ENCODE measurements at regions not wholly inside any gene's neighbourhood (a gene's known extent, or its start where the extent isn't known, plus 50 kb on each side); places are given as distances from the start of the nearest gene placed in this dataset.

DNA sequence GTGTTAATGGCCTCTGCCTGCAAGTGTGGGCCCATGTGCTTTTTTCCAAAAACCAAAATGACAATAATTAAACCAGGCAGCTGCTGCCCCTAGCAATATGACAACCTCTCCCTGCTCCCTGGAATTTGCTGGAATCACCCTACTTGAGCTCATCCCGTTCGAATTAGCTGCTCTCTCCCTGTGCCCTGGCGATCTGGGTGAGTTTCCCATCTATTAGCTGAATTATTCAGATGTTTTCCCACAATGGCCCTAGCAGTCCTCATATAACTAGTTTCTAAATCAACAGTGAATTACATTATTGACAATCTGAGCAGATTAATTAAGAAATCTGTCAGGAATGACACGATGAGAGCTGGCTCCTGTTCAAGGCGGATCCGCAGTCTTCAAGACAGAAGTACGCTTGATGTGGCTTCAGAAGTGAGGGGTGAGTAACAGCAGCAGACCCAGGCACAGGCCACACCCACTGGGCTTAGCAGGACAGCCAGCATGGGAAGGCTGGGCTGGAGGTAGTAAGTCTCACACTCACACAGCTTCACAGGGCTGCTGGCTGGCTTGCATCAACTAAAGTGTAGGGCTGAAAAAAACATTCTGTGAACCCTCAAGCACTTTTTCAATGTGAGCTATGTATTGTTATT lies 366.2 kb upstream of the ID2 start:
- intact Hi-C loops (cut with micrococcal nuclease), result no loop called here
- no peaks in the 10 kb centered on the region for H4K20me1 ChIP-seq (ENCODE audit: insufficient read depth)
- RAD21 ChIA-PET (ENCODE audit: low non-redundant PET in 1 of 2, low total read pairs in 2 of 2, uncharacterized antibody in 2 of 2, unreplicated experiment in 2 of 2), result no interaction called here
- no peak overlapping the region for H3K4me3 ChIP-seq (replicated peaks in 1 of 2; ENCODE audit: low read depth in 1 of 2, low read length in 2 of 2)
- POLR2A ChIA-PET, result interaction anchor here (1.0 kb wide), 1 partner anchor 365 kb away, joined by 3 read pairs; no protein-coding TSS in a partner anchor
- H3K27ac ChIP-seq (ENCODE audit: low read depth, low read length), result no peak overlapping the region
- H3K4me1 ChIP-seq (ENCODE audit: control insufficient read depth in 1 of 2, insufficient read depth in 2 of 2, low read length in 2 of 2), result peaks cover 23 to 36% of the 10 kb centered on the region in 2 experiments
- H2AFZ ChIP-seq (ENCODE audit: low read depth, low read length, poor library complexity, severe bottlenecking), result peak overlapping the region; percentile 52
- H3K9me2 ChIP-seq (ENCODE audit: insufficient read depth), result no peaks in the 10 kb centered on the region
- no peaks in the 10 kb centered on the region for H3K36me3 ChIP-seq (ENCODE audit: control insufficient read depth in 1 of 2, insufficient read depth in 2 of 2, low read length in 2 of 2)
- H3K9me3 ChIP-seq (ENCODE audit: control insufficient read depth in 1 of 2, insufficient read depth in 1 of 2, low read depth in 1 of 2, low read length in 2 of 2), result no peaks in the 10 kb centered on the region
- TF ChIP-seq ELF1 (IDR thresholded peaks at IDR 0.05; ENCODE audit: borderline replicate concordance, low read depth), result no peak
- TF ChIP-seq TCF7L2 (IDR thresholded peaks at IDR 0.05; ENCODE audit: borderline replicate concordance, extremely low read depth, insufficient read depth, insufficient read length), result no peak
- no peak for TF ChIP-seq POLR2AphosphoS5 (IDR thresholded peaks at IDR 0.05; ENCODE audit: low read depth, low read length)
- no peak for TF ChIP-seq EZH2phosphoT487 (IDR thresholded peaks at IDR 0.05; ENCODE audit: borderline replicate concordance)
- no peak for TF ChIP-seq YY1 (IDR thresholded peaks at IDR 0.05; ENCODE audit: extremely low read depth, insufficient replicate concordance, low read depth, low read length)
- TF ChIP-seq, protein P1, sequence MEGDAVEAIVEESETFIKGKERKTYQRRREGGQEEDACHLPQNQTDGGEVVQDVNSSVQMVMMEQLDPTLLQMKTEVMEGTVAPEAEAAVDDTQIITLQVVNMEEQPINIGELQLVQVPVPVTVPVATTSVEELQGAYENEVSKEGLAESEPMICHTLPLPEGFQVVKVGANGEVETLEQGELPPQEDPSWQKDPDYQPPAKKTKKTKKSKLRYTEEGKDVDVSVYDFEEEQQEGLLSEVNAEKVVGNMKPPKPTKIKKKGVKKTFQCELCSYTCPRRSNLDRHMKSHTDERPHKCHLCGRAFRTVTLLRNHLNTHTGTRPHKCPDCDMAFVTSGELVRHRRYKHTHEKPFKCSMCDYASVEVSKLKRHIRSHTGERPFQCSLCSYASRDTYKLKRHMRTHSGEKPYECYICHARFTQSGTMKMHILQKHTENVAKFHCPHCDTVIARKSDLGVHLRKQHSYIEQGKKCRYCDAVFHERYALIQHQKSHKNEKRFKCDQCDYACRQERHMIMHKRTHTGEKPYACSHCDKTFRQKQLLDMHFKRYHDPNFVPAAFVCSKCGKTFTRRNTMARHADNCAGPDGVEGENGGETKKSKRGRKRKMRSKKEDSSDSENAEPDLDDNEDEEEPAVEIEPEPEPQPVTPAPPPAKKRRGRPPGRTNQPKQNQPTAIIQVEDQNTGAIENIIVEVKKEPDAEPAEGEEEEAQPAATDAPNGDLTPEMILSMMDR (IDR thresholded peaks at IDR 0.05 in 2 of 3, conservative IDR thresholded peaks at IDR 0.05 in 1 of 3; ENCODE audit: borderline replicate concordance in 1 of 3, insufficient read depth in 1 of 3, low read depth in 2 of 3, low read length in 2 of 3), result no peak
- no peak for TF ChIP-seq ZNF274 (IDR thresholded peaks at IDR 0.05; ENCODE audit: low read depth, low read length)
- no peak for TF ChIP-seq CEBPB (IDR thresholded peaks at IDR 0.05; ENCODE audit: low read depth)
- TF ChIP-seq, protein P2, sequence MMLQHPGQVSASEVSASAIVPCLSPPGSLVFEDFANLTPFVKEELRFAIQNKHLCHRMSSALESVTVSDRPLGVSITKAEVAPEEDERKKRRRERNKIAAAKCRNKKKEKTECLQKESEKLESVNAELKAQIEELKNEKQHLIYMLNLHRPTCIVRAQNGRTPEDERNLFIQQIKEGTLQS (IDR thresholded peaks at IDR 0.05), result no peak
- TF ChIP-seq POLR2A (IDR thresholded peaks at IDR 0.05; ENCODE audit: borderline replicate concordance, extremely low read depth, insufficient read depth, insufficient read length), result no peak
- TF ChIP-seq SIN3A (IDR thresholded peaks at IDR 0.05; ENCODE audit: low read depth), result no peak
- no peak for TF ChIP-seq EZH2 (IDR thresholded peaks at IDR 0.05)
- peak overlapping the region; percentile 31 for H3K4me2 ChIP-seq (ENCODE audit: low read length)
- H3K9ac ChIP-seq (ENCODE audit: low read length), result no peak overlapping the region
- H3K79me2 ChIP-seq (ENCODE audit: insufficient read depth, low read length), result no peaks in the 10 kb centered on the region
- CTCF ChIA-PET, result no interaction called here
- 0 out of 2 replicates have a peak, but pooled peaks cover 3% of the 10 kb centered on the region for H3K27me3 ChIP-seq (ENCODE audit: insufficient read depth, low read length)
- DNase-seq (ENCODE audit: low read depth, low spot score), result peak; percentile 47
- no TSS peak for BruUV-seq (replicated peaks)
- peak; percentile 82 for ATAC-seq
